Testis (tissue), 2 donors: ENCODE measurements at regions not wholly inside any gene's neighbourhood (a gene's known extent, or its start where the extent isn't known, plus 50 kb on each side); places are given as distances from the start of the nearest gene placed in this dataset.

Experiments
- POLR2A ChIP-seq: fragments of 450-650 bp; IDR thresholded peaks from one replicate; pipeline ENCODE4 v1.6.1; 2017; ENCODE audit warnings: antibody characterized with exemption, mild to moderate bottlenecking, moderate library complexity
- TF ChIP-seq, protein P1 (sequence below), 3 experiments: fragments of 450-650 bp in 2 of 3; fragments of 200-600 bp in 1 of 3; sonication (generic) in 1 of 3; IDR thresholded peaks; one replicate each; pipeline ENCODE4 v1.5.1; 2016 to 2019; ENCODE audit warnings: antibody characterized with exemption in 3 of 3, mild to moderate bottlenecking in 2 of 3, moderate library complexity in 1 of 3

DNA sequence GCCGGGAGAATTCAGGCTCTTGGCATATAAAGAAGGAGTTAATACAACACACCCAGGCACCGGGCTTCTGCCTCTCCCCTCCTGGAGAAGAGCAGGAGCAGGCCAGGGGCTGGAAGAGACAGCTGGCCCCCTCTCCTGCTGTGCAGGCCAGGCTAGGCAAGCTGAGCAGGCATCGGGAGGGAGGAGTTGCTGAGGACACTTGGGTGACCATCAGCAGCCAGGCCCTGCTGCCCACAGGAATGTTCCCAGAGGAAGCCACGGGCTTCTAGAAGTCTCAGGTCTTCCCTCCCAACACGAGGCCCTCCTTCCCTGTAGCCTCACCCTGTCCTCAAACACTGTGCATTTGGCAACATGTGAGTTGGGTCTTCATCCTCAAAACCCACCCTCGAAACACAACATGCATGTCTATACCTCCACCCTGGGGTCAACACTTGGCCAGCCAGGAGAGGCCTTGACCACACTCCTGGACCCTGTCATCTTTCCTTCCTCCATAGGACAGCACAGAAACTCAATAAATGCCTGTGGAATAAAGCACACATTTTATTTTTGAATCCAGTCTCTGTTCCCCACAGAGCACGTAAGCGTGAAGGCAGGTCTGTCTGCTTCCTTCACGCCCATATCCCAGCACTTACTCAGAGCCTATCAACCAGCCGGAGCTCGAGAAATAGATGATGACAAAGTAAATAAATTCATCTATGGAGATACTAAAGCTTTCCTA lies 433.8 kb upstream of the ID2 start:
- no peak for TF ChIP-seq POLR2A
- TF ChIP-seq, protein P1, sequence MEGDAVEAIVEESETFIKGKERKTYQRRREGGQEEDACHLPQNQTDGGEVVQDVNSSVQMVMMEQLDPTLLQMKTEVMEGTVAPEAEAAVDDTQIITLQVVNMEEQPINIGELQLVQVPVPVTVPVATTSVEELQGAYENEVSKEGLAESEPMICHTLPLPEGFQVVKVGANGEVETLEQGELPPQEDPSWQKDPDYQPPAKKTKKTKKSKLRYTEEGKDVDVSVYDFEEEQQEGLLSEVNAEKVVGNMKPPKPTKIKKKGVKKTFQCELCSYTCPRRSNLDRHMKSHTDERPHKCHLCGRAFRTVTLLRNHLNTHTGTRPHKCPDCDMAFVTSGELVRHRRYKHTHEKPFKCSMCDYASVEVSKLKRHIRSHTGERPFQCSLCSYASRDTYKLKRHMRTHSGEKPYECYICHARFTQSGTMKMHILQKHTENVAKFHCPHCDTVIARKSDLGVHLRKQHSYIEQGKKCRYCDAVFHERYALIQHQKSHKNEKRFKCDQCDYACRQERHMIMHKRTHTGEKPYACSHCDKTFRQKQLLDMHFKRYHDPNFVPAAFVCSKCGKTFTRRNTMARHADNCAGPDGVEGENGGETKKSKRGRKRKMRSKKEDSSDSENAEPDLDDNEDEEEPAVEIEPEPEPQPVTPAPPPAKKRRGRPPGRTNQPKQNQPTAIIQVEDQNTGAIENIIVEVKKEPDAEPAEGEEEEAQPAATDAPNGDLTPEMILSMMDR (IDR thresholded peaks at IDR 0.05) = no peak
